Esophagus muscularis mucosa (tissue), 4 donors: ENCODE measurements at regions not wholly inside any gene's neighbourhood (a gene's known extent, or its start where the extent isn't known, plus 50 kb on each side); places are given as distances from the start of the nearest gene placed in this dataset.

ENCODE experiments used
- EP300 ChIP-seq: sonication (generic); formaldehyde crosslinking; IDR thresholded peaks from one replicate; pipeline ENCODE4 v1.6.1; 2017; ENCODE audit warnings: antibody characterized with exemption
- POLR2A ChIP-seq: fragments of 450-650 bp; IDR thresholded peaks from one replicate; pipeline ENCODE4 v1.6.1; 2017; ENCODE audit warnings: antibody characterized with exemption, moderate library complexity, mild to moderate bottlenecking, low read depth
- TF ChIP-seq, protein P1 (sequence below), 3 experiments: fragments of 200-600 bp in 2 of 3; fragments of 450-650 bp in 1 of 3; sonication (generic) in 2 of 3; IDR thresholded peaks; one replicate each; pipeline ENCODE4 v1.5.1; 2017 to 2019; ENCODE audit warnings: antibody characterized with exemption in 3 of 3, mild to moderate bottlenecking in 2 of 3, moderate library complexity in 1 of 3

DNA sequence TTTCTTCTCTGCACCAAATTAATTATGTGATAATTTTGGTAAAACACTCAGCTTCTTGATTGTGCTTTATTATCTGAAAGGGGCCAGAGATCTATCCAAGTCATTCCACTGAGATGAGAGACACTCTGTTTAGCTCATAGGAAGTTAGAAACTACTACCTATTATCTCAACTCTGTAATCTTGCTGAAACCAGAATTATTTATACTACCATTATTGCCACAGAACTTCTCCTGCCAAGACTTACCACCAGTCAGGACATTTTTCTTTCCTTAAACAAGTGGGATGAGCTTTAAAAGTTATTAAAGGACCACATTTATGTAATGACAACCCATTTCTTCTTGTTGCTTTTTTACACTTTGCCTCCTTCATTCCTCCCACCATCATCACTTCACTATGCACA is 855.6 kb upstream of the PIK3C3 start:
- TF ChIP-seq POLR2A (no peak), EP300 (no peak)
- TF ChIP-seq, protein P1, sequence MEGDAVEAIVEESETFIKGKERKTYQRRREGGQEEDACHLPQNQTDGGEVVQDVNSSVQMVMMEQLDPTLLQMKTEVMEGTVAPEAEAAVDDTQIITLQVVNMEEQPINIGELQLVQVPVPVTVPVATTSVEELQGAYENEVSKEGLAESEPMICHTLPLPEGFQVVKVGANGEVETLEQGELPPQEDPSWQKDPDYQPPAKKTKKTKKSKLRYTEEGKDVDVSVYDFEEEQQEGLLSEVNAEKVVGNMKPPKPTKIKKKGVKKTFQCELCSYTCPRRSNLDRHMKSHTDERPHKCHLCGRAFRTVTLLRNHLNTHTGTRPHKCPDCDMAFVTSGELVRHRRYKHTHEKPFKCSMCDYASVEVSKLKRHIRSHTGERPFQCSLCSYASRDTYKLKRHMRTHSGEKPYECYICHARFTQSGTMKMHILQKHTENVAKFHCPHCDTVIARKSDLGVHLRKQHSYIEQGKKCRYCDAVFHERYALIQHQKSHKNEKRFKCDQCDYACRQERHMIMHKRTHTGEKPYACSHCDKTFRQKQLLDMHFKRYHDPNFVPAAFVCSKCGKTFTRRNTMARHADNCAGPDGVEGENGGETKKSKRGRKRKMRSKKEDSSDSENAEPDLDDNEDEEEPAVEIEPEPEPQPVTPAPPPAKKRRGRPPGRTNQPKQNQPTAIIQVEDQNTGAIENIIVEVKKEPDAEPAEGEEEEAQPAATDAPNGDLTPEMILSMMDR (IDR thresholded peaks at IDR 0.05): no peak
